ENCODE measurements at regions not wholly inside any gene's neighbourhood (a gene's known extent, or its start where the extent isn't known, plus 50 kb on each side); places are given as distances from the start of the nearest gene placed in this dataset.

DNA sequence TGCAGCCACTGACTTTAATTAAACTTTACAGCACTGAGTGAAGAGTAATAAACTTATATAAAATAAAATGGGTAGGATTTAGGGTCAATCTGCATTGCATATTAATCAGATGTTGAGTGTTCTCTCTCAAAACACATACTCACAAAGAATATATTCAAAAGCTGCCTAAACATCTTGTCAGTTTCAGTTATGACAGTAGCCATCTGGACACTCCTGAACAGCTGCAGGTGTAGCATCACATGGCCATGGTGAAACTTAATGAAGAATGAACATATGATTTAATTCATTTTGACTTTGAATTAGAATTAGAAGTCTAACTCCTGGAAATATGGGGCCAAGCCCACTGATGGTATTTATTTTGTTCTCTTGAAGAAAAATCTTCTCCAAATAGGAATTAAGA is 684.3 kb upstream of the RAG2 start:
- ChIA-PET CTCF (no interaction called here), POLR2A (no interaction called here)
- Histone ChIP-seq H3K4me3 (no peak overlapping the region), H3K9me3 (no peaks in the 10 kb centered on the region; the same call in 1 of the 3 replicates), H3K4me2 (no peak overlapping the region), H3K27ac (no peak overlapping the region), H3K4me1 (no peaks in the 10 kb centered on the region)
- ATAC-seq = no peak
- no peak for FAIRE-seq
- TF ChIP-seq TP53 (CRISPR knock-in tag; IDR thresholded peaks at IDR 0.05) (no peak), FOXS1 (CRISPR knock-in tag; IDR thresholded peaks at IDR 0.05) (no peak), SREBF2 (IDR thresholded peaks at IDR 0.05) (no peak), EHMT2 (IDR thresholded peaks at IDR 0.05; ENCODE audit: low read depth) (no peak), NR3C1 (IDR thresholded peaks at IDR 0.05) (no peak), GATA3 (IDR thresholded peaks at IDR 0.05; ENCODE audit: borderline replicate concordance) (no peak), POLR2A (IDR thresholded peaks at IDR 0.05; ENCODE audit: low read length) (no peak), FOSB (CRISPR knock-in tag; IDR thresholded peaks at IDR 0.05) (no peak), KDM1A (IDR thresholded peaks at IDR 0.05; ENCODE audit: low read depth) (no peak), TFCP2L1 (CRISPR knock-in tag; IDR thresholded peaks at IDR 0.05) (no peak), CHD4 (IDR thresholded peaks at IDR 0.05; ENCODE audit: borderline replicate concordance) (no peak), HEYL (CRISPR knock-in tag; IDR thresholded peaks at IDR 0.05) (no peak), BHLHE40 (IDR thresholded peaks at IDR 0.05; ENCODE audit: low read depth, low read length) (no peak), JUNB (IDR thresholded peaks at IDR 0.05) (no peak)
- TF ChIP-seq, protein P1, sequence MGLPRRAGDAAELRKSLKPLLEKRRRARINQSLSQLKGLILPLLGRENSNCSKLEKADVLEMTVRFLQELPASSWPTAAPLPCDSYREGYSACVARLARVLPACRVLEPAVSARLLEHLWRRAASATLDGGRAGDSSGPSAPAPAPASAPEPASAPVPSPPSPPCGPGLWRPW (IDR thresholded peaks at IDR 0.05) = no peak
- TF ChIP-seq, protein P2, sequence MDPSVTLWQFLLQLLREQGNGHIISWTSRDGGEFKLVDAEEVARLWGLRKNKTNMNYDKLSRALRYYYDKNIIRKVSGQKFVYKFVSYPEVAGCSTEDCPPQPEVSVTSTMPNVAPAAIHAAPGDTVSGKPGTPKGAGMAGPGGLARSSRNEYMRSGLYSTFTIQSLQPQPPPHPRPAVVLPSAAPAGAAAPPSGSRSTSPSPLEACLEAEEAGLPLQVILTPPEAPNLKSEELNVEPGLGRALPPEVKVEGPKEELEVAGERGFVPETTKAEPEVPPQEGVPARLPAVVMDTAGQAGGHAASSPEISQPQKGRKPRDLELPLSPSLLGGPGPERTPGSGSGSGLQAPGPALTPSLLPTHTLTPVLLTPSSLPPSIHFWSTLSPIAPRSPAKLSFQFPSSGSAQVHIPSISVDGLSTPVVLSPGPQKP (IDR thresholded peaks at IDR 0.05; ENCODE audit: low read depth, low read length) = no peak
- TF ChIP-seq, protein P3, sequence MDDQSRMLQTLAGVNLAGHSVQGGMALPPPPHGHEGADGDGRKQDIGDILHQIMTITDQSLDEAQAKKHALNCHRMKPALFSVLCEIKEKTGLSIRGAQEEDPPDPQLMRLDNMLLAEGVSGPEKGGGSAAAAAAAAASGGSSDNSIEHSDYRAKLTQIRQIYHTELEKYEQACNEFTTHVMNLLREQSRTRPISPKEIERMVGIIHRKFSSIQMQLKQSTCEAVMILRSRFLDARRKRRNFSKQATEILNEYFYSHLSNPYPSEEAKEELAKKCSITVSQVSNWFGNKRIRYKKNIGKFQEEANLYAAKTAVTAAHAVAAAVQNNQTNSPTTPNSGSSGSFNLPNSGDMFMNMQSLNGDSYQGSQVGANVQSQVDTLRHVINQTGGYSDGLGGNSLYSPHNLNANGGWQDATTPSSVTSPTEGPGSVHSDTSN (IDR thresholded peaks at IDR 0.05) = no peak
- TF ChIP-seq, protein P4, sequence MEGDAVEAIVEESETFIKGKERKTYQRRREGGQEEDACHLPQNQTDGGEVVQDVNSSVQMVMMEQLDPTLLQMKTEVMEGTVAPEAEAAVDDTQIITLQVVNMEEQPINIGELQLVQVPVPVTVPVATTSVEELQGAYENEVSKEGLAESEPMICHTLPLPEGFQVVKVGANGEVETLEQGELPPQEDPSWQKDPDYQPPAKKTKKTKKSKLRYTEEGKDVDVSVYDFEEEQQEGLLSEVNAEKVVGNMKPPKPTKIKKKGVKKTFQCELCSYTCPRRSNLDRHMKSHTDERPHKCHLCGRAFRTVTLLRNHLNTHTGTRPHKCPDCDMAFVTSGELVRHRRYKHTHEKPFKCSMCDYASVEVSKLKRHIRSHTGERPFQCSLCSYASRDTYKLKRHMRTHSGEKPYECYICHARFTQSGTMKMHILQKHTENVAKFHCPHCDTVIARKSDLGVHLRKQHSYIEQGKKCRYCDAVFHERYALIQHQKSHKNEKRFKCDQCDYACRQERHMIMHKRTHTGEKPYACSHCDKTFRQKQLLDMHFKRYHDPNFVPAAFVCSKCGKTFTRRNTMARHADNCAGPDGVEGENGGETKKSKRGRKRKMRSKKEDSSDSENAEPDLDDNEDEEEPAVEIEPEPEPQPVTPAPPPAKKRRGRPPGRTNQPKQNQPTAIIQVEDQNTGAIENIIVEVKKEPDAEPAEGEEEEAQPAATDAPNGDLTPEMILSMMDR (IDR thresholded peaks at IDR 0.05) = no peak
- no peak for DNase-seq (ENCODE audit: low read depth in 1 of 2, low spot score in 1 of 2)

DNA sequence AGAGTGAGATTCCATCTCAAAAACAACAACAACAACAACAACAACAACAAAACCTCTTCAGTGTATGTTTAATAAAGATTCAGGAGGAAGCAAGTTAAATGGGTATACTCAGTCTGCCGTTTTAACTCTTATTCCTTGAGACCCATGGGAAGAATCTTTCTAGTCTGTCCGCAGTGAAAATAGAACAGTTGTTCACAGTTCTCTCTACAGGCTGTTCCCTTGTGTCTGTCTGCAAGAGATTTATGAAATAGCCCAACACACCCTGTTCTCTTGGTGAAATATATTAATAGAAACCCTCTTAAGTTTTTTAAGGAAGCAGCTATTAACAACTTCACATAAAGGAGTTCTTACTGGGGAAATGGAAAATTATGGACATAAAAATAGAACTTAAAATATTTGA is 682.2 kb upstream of the RAG2 start:
- ChIA-PET POLR2A (no interaction called here), CTCF (no interaction called here)
- FAIRE-seq = no peak
- Histone ChIP-seq H3K9me3 (no peaks in the 10 kb centered on the region; the same call in 2 of the 3 replicates), H3K27ac (no peak overlapping the region), H3K4me2 (no peak overlapping the region), H3K4me1 (no peaks in the 10 kb centered on the region), H3K4me3 (no peak overlapping the region)
- 8% methylated on average over 2 of the region's 2 CpGs for WGBS (ENCODE audit: missing lambda C conversion rate)
- DNase-seq (ENCODE audit: low read depth in 1 of 2, low spot score in 1 of 2) = no peak
- ATAC-seq = no peak
- TF ChIP-seq ZNF302 (CRISPR knock-in tag; IDR thresholded peaks at IDR 0.05) = no peak
- no peak for TF ChIP-seq POLR2A (IDR thresholded peaks at IDR 0.05; ENCODE audit: low read length)
- TF ChIP-seq KDM5A (IDR thresholded peaks at IDR 0.05) = no peak
- TF ChIP-seq, protein P5, sequence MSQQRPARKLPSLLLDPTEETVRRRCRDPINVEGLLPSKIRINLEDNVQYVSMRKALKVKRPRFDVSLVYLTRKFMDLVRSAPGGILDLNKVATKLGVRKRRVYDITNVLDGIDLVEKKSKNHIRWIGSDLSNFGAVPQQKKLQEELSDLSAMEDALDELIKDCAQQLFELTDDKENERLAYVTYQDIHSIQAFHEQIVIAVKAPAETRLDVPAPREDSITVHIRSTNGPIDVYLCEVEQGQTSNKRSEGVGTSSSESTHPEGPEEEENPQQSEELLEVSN (IDR thresholded peaks at IDR 0.05; ENCODE audit: borderline replicate concordance, low read depth) = no peak
- no peak for TF ChIP-seq RCOR1 (IDR thresholded peaks at IDR 0.05; ENCODE audit: low read depth, low read length)
- TF ChIP-seq NR3C1 (IDR thresholded peaks at IDR 0.05) = no peak
- TF ChIP-seq, protein P6, sequence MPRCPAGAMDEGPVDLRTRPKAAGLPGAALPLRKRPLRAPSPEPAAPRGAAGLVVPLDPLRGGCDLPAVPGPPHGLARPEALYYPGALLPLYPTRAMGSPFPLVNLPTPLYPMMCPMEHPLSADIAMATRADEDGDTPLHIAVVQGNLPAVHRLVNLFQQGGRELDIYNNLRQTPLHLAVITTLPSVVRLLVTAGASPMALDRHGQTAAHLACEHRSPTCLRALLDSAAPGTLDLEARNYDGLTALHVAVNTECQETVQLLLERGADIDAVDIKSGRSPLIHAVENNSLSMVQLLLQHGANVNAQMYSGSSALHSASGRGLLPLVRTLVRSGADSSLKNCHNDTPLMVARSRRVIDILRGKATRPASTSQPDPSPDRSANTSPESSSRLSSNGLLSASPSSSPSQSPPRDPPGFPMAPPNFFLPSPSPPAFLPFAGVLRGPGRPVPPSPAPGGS (IDR thresholded peaks at IDR 0.05) = no peak
- TF ChIP-seq FOSB (CRISPR knock-in tag; IDR thresholded peaks at IDR 0.05) = no peak
- TF ChIP-seq EHF (CRISPR knock-in tag; IDR thresholded peaks at IDR 0.05) = no peak
- TF ChIP-seq EP300 (IDR thresholded peaks at IDR 0.05) = no peak
- no peak for TF ChIP-seq CHD2 (IDR thresholded peaks at IDR 0.05; ENCODE audit: low read length, partially characterized antibody)
- no peak for TF ChIP-seq ZSCAN20 (CRISPR knock-in tag; IDR thresholded peaks at IDR 0.05)
